Umbilical cord (tissue), 1 donor: ENCODE measurements at regions not wholly inside any gene's neighbourhood (a gene's known extent, or its start where the extent isn't known, plus 50 kb on each side); places are given as distances from the start of the nearest gene placed in this dataset.
"Not testable (repeated sequence)": the region's sequence is repeated elsewhere in the genome, so short reads cannot be mapped to it uniquely, and the experiment has no call there.

Source experiments
- DNase-seq: peaks from one replicate; pipeline ENCODE4 v3.0.0-alpha.2; 2015; ENCODE audit warnings: low spot score

DNA sequence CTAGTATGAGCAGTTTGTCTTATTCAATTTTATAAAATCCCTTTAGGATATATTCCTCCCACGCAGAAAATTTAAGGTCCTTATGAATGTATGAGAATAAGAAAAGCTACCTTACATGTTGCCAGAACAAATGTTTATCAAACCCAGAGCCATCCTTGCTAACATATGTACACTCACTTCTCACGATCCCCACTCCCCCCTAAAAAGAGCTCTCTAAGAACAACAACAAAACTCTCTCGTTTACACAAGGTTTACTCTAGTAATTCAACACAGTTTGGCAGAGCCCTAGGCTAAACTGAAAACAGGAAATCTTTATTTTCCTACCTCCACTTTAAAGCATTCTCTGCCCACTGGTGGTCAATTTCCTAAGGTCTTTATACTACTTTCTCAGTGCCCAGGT lies 504.9 kb downstream of the ZEB2 start:
- no peak for DNase-seq

DNA sequence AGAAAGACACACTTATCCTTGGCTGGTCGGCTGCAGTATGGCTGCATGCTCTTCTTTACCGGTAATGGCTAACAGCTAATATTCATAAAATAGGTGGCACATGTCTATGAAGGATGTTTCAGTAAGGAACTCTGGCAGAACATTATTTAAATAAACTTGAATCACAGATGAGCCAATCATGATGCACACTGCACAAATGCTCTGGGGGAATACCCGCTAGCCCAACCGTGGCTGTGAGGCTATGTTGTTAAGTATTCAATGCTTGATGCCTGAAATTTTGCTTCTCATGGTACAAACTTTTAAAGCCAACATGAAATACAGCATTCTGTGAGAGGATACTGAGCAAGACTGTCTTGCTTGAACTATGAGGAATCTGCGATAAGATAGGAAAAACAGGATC lies 505.8 kb downstream of the ZEB2 start:
- peak; percentile 16 for DNase-seq

GRCh38 chr2:144012304-144012703 lies 507.6 kb downstream of the ZEB2 start:
- no peak for DNase-seq

GRCh38 chr2:144011553-144011952 lies 508.4 kb downstream of the ZEB2 start:
- no peak for DNase-seq

- DNase-seq: no peak
Measured at GRCh38 chr2:144011098-144011497, 508.8 kb downstream of the ZEB2 start.

DNA sequence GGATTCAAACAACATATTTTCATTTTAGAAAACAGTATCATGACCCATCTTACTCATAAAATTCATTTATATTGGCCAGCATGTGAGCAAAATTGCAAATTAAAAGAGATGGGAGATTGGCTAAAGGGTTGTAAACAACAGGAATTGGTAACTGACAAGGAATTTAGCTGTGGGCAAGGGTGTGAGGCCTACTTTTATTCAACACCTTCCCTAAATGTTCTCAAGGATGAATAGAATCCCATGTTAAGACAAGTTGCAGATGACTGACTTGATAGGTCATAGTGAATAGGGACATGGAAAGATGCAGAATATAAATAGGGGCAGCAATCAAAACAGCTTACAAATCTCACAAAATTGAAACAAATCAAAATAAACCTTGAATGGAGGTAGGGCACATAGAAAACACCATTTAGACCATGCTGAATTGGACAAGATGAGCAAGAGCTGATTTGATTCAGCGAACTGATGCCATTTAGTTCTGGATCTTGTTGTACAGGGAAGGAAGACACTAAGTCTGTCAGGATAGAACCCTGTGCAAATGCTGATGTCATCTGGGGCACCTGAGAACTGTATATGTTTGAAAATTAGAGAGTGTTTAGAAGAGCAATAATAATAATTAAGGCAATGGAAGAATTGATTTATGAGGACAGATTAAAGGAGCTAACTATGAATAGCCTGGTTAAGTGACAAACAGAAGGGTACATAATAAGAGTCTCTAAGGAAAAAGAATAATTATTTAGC lies 509.7 kb downstream of the ZEB2 start:
- DNase-seq: no peak

- peak; percentile 40 for DNase-seq
Measured at GRCh38 chr2:144006139-144006538, 513.8 kb downstream of the ZEB2 start.

- DNase-seq: peak; percentile 73
Measured at GRCh38 chr2:144004742-144005141, 515.2 kb downstream of the ZEB2 start.

DNA sequence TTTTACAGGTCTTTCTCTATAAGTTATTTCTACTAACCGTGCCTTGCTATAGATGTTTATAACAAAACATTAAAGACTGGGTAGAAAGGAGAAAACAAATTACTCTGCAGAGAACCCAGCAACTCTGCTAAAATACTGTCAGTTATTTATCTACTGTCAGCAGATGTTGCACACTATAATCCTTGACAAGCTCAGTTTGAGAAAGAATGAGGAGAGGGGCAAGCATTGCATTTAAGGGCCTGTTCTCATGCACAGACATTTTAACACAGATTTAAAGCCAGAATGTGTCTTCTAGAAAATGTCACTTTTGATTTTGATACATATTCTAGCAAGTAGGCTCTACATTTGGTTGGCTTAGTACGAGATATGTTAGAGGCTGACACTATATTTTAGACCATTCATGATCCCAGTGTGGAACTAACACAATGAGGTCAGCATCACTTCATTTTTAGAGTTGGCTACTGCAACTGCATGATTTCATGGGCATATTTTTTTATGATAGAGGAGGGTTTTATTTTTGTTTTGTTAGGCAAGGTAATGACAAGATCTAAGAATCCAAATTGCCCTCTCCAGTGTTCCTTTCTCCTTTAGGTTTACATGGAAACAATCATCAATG lies 516.4 kb downstream of the ZEB2 start:
- DNase-seq: peak; percentile 13

- no peak for DNase-seq
Measured at GRCh38 chr2:143996974-143997373, 522.9 kb downstream of the ZEB2 start.

DNA sequence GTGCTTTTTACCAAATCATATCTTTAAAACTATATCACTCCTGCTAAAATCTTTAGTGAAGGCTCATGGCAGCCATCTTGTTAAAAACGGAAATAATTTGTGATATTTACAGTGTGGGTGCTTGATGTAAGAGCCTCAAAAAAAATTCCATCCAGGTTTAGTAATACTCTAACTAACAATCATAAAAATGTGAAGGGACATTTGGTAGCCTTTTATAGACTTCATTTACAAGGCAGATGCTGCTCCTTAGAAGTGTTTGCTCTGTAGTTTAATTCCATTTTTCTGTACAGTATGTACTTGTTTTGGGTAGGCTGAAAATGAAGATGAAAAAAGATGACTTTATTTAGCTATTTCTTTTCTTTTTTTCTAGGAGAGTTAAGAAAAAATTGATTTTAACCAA lies 525.0 kb downstream of the ZEB2 start:
- no peak for DNase-seq

DNA sequence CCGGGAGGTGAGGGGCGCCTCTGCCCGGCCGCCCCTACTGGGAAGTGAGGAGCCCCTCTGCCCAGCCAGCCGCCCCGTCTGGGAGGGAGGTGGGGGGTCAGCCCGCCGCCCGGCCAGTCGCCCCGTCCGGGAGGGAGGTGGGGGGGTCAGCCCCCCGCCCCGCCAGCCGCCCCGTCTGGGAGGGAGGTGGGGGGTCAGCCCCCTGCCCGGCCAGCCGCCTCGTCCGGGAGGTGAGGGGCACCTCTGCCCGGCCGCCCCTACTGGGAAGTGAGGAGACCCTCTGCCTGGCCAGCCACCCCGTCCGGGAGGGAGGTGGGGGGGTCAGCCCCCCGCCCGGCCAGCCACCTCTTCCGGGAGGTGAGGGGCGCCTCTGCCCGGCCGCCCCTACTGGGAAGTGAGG lies 528.3 kb downstream of the ZEB2 start:
- not testable (repeated sequence) for DNase-seq

- no peak for DNase-seq
Measured at GRCh38 chr2:143988082-143988481, 531.8 kb downstream of the ZEB2 start.

DNA sequence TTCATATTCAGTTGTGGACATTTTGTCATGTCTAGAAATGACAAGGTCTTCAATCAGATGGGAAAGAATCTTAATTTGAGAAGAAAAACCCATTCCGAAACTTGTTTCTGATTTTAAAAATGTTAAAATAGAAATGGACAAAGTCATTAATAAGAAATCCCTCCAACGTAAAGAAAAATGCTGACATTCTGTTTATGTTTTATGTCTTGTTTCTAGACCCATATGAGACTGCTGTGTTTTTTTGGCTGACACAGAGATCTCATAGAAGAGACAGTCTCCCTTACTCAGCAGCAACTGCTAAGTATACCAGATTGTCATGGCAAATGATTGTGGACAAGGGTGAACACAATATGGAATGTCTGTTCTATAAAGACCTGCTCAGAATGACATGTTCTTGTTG lies 538.5 kb downstream of the ZEB2 start:
- no peak for DNase-seq

DNA sequence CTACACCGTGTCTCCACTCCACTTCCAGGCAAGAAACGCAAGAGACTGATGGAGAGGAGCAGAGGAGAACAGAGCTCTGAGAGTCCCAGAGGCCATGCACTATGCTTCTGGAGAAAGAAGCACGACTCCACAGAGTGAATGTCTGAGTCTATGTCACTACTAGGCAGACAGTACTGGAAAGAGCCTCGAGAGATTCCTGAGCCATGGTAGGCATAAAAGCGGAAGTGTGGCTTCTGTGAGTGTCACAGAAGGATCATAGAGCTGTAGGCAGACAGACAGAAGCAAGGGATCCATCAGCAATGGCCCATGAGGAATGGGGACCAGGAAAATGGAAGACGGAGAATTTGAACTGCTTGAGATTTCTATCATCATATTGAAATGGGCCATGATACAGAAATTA lies 542.6 kb downstream of the ZEB2 start:
- DNase-seq: no peak

DNA sequence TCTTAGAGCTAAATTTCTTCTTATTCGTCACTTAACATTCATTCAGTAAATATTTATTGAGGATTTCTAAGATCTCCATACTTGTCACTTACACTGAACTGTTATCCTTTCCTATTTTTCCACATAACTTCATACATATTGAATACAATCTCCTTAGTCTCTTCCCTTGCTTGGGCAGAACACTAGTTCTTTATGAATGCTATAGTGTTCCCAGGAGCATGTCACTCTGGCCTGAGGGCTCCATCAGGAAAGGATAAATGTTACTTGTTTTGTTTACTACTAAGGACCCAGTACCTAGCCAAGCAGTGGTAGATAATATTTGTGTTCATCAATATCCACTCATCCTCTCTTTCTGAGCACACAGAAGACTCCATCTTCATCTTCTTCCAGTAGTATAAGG lies 544.7 kb downstream of the ZEB2 start:
- DNase-seq: no peak

DNA sequence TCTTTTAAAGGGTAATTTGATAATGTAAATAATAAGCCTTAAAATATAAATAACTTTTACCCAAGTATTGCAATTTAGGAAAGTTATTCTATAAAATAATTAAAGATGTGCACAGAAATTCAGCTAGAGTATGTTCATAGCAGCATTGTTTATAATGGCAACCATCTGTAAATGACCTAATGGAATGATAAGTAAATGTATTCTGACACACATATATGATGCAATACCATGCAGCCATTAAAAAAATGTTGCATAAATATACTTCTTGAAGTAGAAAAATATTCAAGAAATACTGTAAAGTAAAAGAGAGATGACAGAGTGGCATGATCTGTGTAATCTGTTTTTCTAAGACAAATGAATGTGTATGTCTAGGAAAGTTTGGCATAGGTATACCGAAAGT lies 545.7 kb downstream of the ZEB2 start:
- no peak for DNase-seq

DNA sequence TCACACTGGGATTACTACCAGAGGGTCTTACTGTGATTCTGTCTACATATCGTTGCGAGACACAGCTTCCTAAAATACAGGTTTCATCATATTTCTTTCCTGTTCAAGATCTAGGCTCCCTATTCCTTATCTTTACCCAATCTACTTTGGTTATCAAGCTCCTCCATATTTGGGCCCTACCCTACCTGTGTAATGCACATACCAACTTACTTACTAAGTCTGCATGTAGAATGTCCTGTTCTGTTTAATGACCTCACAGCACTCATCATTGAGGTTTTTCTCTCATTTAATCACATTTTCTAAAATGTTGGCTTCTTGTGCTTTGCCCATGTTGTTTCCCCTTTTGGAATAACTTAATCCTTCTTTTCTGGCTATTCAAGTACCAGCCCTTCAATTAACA lies 551.1 kb downstream of the ZEB2 start:
- DNase-seq: no peak

GRCh38 chr2:143968360-143968759 lies 551.6 kb downstream of the ZEB2 start:
- no peak for DNase-seq

DNA sequence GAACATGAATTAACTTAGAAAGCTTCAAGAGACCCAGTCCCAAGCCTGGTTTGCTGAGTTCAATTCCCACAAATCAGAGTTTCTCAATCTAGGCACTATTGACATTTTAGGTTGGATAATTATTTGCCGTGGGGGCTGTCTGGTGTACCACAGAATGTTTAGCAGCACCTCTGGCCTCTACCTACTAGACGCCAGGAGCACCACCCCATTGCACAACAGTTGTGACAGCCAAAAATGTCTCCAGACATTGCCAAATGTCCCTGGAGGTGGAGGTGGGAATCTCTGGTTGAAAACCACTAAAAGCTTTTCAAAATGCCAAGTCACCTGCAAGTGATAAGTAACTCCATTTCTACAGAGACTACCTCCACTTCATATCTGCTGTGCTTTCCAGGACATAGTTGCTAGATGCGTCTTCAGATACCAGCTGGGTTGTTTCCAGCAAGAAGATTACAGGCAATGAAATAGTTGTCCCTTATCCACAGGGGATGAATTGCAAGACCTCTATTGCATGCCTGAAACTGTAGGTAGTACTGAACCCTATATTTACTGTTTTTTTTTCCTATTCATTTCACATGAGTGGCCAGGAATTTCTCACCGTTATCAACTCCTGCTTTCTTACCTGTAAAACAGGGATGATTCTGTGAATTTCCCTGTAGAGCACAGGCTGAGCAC lies 554.3 kb downstream of the ZEB2 start:
- DNase-seq: no peak

GRCh38 chr2:143964891-143965290 lies 555.0 kb downstream of the ZEB2 start:
- no peak for DNase-seq

DNA sequence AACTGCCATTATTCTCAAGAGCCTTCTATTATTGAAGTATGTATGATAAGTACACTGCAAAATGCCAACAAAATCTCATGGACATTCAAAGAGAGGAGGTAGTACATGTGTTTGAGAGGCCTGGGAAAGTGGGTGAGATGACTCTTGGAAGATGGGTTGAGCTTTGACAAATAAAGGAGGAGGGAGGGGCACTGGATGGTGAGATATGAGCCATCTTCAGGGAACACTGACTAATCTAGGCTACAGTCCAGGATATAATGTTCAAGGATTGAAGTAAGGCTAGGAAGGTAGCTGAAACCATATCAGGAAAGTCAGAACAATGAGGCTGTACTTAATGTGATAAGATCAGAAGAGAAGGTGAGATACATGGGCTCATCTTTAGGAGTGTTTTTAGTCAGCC lies 559.7 kb downstream of the ZEB2 start:
- DNase-seq: no peak

GRCh38 chr2:143957321-143957720 lies 562.6 kb downstream of the ZEB2 start:
- DNase-seq: no peak
